ENCODE measurements at regions not wholly inside any gene's neighbourhood (a gene's known extent, or its start where the extent isn't known, plus 50 kb on each side); places are given as distances from the start of the nearest gene placed in this dataset.

GRCh38 chr10:33055625-33056024 lies 97.6 kb upstream of the ITGB1 start:
- TF ChIP-seq EP300 (IDR thresholded peaks at IDR 0.05) (no peak), POLR2AphosphoS5 (IDR thresholded peaks at IDR 0.05) (no peak)
- TF ChIP-seq, protein P1, sequence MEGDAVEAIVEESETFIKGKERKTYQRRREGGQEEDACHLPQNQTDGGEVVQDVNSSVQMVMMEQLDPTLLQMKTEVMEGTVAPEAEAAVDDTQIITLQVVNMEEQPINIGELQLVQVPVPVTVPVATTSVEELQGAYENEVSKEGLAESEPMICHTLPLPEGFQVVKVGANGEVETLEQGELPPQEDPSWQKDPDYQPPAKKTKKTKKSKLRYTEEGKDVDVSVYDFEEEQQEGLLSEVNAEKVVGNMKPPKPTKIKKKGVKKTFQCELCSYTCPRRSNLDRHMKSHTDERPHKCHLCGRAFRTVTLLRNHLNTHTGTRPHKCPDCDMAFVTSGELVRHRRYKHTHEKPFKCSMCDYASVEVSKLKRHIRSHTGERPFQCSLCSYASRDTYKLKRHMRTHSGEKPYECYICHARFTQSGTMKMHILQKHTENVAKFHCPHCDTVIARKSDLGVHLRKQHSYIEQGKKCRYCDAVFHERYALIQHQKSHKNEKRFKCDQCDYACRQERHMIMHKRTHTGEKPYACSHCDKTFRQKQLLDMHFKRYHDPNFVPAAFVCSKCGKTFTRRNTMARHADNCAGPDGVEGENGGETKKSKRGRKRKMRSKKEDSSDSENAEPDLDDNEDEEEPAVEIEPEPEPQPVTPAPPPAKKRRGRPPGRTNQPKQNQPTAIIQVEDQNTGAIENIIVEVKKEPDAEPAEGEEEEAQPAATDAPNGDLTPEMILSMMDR (IDR thresholded peaks at IDR 0.05): no peak
